ENCODE measurements at regions not wholly inside any gene's neighbourhood (a gene's known extent, or its start where the extent isn't known, plus 50 kb on each side); places are given as distances from the start of the nearest gene placed in this dataset.

GRCh38 chr18:77422974-77423867, 173.6 kb downstream of the GALR1 start (continued):
- TF ChIP-seq TSHZ2 (CRISPR knock-in tag; IDR thresholded peaks at IDR 0.05) = no peak
- TF ChIP-seq ZFP30 (CRISPR knock-in tag; IDR thresholded peaks at IDR 0.05) = no peak

DNA sequence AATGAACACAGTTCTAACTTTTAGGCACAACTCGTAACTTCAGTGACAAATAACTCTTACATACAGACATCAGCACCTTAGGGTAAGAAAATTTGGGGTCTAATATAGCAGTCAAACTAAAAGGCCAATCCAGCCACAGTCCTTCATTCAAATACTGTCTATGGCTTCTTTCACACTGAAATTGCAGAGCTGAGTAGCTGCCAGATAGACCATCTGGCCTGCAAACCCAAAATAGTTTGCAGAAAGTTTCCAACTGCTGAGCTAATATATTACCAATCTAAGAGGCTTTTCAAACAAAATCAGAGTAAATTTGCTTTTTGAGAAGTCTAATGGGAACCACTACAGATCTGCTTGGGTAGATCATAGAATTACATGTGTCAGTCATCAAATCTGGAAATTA, 183.4 kb downstream of the GALR1 start:
- no peak for ATAC-seq

GRCh38 chr18:77439888-77440287, 190.2 kb downstream of the GALR1 start:
- TF ChIP-seq ZNF8 (CRISPR knock-in tag; IDR thresholded peaks at IDR 0.05) = no peak
- TF ChIP-seq TOX (CRISPR knock-in tag; IDR thresholded peaks at IDR 0.05; ENCODE audit: borderline replicate concordance) = no peak
- TF ChIP-seq ARNTL (CRISPR knock-in tag; IDR thresholded peaks at IDR 0.05; ENCODE audit: borderline replicate concordance, low read depth) = no peak
- TF ChIP-seq ZFP3 (CRISPR knock-in tag; IDR thresholded peaks at IDR 0.05) = no peak
- TF ChIP-seq PATZ1 (CRISPR knock-in tag; IDR thresholded peaks at IDR 0.05; ENCODE audit: borderline replicate concordance) = no peak
- TF ChIP-seq SNAI2 (CRISPR knock-in tag; IDR thresholded peaks at IDR 0.05) = no peak
- TF ChIP-seq ZNF565 (CRISPR knock-in tag; conservative IDR thresholded peaks at IDR 0.05; ENCODE audit: low read depth) = no peak
- no peak for TF ChIP-seq ESRRG (CRISPR knock-in tag; IDR thresholded peaks at IDR 0.05)
- no peak for TF ChIP-seq PPARA (CRISPR knock-in tag; IDR thresholded peaks at IDR 0.05; ENCODE audit: borderline replicate concordance)
- TF ChIP-seq, protein P1, sequence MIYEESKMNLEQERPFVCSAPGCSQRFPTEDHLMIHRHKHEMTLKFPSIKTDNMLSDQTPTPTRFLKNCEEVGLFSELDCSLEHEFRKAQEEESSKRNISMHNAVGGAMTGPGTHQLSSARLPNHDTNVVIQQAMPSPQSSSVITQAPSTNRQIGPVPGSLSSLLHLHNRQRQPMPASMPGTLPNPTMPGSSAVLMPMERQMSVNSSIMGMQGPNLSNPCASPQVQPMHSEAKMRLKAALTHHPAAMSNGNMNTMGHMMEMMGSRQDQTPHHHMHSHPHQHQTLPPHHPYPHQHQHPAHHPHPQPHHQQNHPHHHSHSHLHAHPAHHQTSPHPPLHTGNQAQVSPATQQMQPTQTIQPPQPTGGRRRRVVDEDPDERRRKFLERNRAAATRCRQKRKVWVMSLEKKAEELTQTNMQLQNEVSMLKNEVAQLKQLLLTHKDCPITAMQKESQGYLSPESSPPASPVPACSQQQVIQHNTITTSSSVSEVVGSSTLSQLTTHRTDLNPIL (CRISPR knock-in tag; IDR thresholded peaks at IDR 0.05; ENCODE audit: low read depth) = no peak
- TF ChIP-seq CSDC2 (CRISPR knock-in tag; IDR thresholded peaks at IDR 0.05) = no peak
- TF ChIP-seq POU6F1 (CRISPR knock-in tag; IDR thresholded peaks at IDR 0.05; ENCODE audit: borderline replicate concordance, low read depth) = no peak
- no peak for TF ChIP-seq ISL1 (CRISPR knock-in tag; IDR thresholded peaks at IDR 0.05)
- no peak for TF ChIP-seq BACH2 (CRISPR knock-in tag; IDR thresholded peaks at IDR 0.05; ENCODE audit: borderline replicate concordance)
- TF ChIP-seq CSRNP3 (CRISPR knock-in tag; IDR thresholded peaks at IDR 0.05) = no peak
- TF ChIP-seq TCF4 (CRISPR knock-in tag; IDR thresholded peaks at IDR 0.05; ENCODE audit: borderline replicate concordance) = no peak
- TF ChIP-seq ZFP30 (CRISPR knock-in tag; IDR thresholded peaks at IDR 0.05) = no peak
- ATAC-seq = no peak

More for the DNA sequence above, 183.4 kb downstream of the GALR1 start:
- no peak for TF ChIP-seq SNAI2 (CRISPR knock-in tag; IDR thresholded peaks at IDR 0.05)
- no peak for TF ChIP-seq ARNTL (CRISPR knock-in tag; IDR thresholded peaks at IDR 0.05; ENCODE audit: borderline replicate concordance, low read depth)
- TF ChIP-seq TCF4 (CRISPR knock-in tag; IDR thresholded peaks at IDR 0.05; ENCODE audit: borderline replicate concordance) = no peak
- no peak for TF ChIP-seq ZFP30 (CRISPR knock-in tag; IDR thresholded peaks at IDR 0.05)
- TF ChIP-seq OSR1 (CRISPR knock-in tag; IDR thresholded peaks at IDR 0.05) = no peak
- TF ChIP-seq, protein P1 (CRISPR knock-in tag; IDR thresholded peaks at IDR 0.05; ENCODE audit: low read depth) = no peak
- TF ChIP-seq ZFP3 (CRISPR knock-in tag; IDR thresholded peaks at IDR 0.05) = no peak
- TF ChIP-seq ZNF8 (CRISPR knock-in tag; IDR thresholded peaks at IDR 0.05) = no peak
